OCI-LY7 (cell line): ENCODE measurements at regions not wholly inside any gene's neighbourhood (a gene's known extent, or its start where the extent isn't known, plus 50 kb on each side); places are given as distances from the start of the nearest gene placed in this dataset.

Experiments
- CTCF ChIP-seq: fragments of 200-600 bp; sonication (generic); conservative IDR thresholded peaks from 2 replicates; pipeline ENCODE4 v1.5.1; 2014; ENCODE audit warnings: mild to moderate bottlenecking, antibody characterized with exemption, low read length, moderate library complexity, mixed read lengths
- EZH2phosphoT487 ChIP-seq: fragments of 200-600 bp; sonication (generic); IDR thresholded peaks from 2 replicates; pipeline ENCODE4 v1.6.1; 2018; ENCODE audit warnings: low read depth, borderline replicate concordance, mild to moderate bottlenecking, mixed run types, antibody characterized with exemption, low read length, moderate library complexity, mixed read lengths

GRCh38 chr11:90775567-90776165 lies 552.8 kb upstream of the CHORDC1 start:
- TF ChIP-seq CTCF (no peak), EZH2phosphoT487 (no peak)
